ENCODE measurements at regions not wholly inside any gene's neighbourhood (a gene's known extent, or its start where the extent isn't known, plus 50 kb on each side); places are given as distances from the start of the nearest gene placed in this dataset.
A peak's percentile ranks its signal among the peaks of the same experiment; 100 is the strongest.

GRCh38 chr7:98679741-98680140 lies 62.7 kb downstream of the NPTX2 start:
- no peak for DNase-seq

DNA sequence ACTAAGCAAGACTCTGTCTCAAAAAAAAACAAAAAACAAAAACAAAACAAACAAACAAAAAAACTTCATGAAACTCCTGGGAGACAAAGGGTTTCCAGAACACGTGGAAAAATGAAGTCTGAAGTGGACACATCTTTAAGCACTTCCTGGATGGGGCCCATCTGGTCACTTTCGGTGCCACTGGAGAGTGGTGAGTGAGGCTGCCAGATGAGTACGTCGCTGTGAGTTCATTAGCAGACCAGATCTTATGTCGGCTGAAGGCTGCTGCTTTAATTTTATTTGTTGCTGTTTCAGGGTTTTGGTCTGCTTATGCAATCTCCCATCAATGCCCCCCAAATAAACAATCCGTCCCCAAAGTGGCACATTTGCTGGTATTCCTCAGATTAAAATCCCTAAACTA lies 64.4 kb downstream of the NPTX2 start:
- no peak for DNase-seq

DNA sequence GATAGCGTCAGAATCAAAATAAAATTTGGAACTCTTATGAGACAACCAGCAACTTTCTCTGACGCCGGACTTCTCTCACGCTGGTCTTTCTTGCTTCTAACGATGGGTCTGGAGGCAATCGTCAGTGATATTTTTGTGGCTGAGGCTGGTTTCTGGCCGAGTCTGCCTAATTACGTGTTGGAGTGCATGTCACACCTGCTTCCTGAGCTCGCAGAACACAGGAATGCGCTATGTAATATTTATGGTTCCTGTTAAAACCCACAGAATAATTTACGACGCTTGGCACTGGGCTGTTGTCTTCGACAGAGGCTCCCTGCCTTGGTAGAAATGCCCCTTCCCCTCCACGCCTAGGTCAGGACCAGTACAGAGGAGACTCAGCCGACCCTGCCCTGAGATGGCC lies 64.9 kb downstream of the NPTX2 start:
- DNase-seq, result no peak

- no peak for DNase-seq
These were observed 66.4 kb downstream of the NPTX2 start for GRCh38 chr7:98683514-98683913.

- no peak for DNase-seq
These were observed 68.5 kb downstream of the NPTX2 start for GRCh38 chr7:98685541-98685940.

DNA sequence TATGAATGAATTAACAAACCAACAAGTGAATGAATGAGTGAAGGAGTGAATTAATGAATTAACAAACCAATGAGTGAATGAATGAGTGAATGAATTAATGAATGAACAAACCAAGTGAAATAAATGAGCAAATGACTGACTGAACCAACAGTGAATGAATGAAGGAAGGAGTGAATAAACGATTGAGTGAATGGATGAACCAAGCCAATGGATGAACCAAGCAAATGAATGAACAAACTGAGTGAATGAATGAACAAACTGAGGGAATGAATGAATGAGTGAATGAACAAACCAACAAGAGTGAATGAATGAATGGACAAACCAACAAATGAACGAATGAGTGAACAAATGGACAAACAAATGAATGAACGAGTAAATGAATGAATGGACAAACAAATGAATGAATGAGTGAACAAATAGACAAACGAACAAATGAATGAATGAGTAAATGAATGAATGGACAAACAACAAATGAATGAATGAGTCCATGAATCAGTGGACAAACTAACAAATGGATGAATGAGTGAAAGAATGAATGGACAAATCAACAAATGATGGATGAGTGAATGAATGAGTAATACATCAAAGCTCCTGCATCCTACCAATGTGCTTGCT lies 69.5 kb downstream of the NPTX2 start:
- DNase-seq, result no peak

GRCh38 chr7:98687111-98687751 lies 70.1 kb downstream of the NPTX2 start:
- peak; percentile 31 for DNase-seq

- no peak for DNase-seq
These were observed 74.5 kb downstream of the NPTX2 start for GRCh38 chr7:98691619-98692018.

- DNase-seq, result no peak
These were observed 80.0 kb downstream of the NPTX2 start for GRCh38 chr7:98697083-98697482.

- DNase-seq, result no peak
These were observed 80.6 kb downstream of the NPTX2 start for GRCh38 chr7:98697485-98698240.

DNA sequence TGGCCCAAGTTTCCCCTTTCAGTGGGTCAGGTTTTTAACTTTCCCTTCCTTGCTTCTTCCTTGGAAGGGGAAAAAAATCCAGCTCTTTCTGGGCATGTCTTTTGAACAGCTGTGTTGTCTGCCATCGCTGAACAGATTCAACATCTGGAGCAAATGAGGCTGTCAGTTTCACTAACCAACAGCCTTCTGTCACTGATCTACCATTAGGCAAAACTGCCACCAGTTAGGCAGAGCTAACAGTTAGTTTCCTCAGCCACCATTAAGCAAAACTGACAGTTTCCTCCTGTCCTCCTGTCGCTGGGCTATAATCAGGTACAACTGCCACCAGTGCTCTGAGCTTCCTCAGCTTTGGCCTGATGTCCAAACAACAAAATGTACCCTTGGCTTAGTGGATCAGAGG lies 81.9 kb downstream of the NPTX2 start:
- DNase-seq, result no peak

GRCh38 chr7:98700533-98700932 lies 83.4 kb downstream of the NPTX2 start:
- DNase-seq, result no peak

GRCh38 chr7:98701372-98701771 lies 84.3 kb downstream of the NPTX2 start:
- DNase-seq, result no peak

DNA sequence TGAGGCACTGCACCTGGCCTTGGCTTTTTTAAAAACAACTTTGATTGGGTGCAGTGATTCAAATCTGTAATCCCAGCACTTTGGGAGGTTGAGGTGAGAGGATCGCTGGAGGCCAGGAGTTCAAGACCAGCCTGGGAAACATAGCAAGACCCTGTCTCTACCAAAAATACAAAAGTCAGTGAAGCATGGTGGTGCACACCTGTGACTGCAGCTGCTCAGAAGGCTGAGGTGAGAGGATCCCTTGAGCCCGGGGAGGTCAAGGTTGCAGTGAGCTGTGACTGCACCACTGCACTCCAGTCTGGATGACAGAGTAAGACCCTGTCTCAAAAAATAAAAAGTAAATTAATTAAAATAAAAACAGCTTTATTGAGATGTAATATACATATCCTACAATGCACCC lies 84.9 kb downstream of the NPTX2 start:
- no peak for DNase-seq

- no peak for DNase-seq
These were observed 86.8 kb downstream of the NPTX2 start for GRCh38 chr7:98703916-98704315.

DNA sequence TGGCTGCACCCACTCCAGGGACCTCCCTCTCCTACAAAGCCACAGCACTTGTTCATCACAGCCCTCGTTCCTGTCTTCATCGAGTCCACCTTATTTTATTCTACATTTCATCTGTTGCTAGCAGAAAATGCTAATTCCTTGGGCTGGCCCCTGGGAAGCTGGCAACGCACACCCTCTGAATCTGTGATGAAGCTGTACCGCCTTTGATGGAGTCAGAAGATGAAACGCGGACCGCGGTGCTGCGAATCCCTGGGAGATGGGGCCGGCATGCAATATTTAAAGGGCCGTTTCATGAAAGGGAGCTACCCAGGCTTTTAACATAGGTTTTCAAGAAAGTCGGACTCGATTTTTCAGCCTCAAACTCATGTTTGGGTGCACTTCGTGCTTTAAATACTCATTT lies 88.5 kb downstream of the NPTX2 start:
- DNase-seq, result no peak

DNA sequence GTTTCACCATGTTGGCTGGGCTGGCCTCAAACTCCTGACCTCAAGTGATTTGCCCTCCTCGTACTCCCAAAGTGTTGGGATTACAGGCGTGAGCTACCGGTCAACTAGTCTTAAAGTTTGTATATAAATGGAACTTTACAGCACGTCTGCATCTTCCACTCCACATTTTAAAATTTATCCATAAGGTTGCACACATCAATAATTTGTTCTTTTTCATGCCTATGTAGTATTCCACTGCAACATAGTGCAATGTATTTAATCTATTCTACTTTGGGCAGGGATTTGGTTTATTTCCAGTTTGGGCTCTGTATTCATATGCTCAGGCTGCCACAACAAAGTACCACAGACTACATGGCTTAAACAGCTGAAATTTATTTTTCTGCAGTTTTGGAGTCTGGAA lies 90.0 kb downstream of the NPTX2 start:
- DNase-seq, result no peak

DNA sequence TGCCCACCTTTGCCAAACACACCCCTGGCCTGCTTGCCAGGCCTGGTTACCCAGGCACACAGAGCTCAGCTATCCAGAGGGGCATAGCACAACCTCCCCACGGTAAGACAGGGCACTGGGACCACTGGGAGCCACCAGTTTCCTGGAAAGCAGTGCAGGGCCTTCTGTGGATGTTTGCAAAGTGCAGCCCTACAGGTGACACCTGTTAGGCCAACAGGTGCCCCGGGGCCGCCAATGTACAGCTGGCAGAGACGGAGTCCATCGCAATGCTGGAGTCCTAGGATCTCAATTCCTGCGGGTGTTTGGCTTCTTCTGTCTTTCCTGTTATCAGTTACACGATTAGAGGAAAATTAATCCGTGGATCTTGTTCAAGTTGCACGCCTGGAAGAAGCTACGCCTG lies 94.9 kb downstream of the NPTX2 start:
- DNase-seq, result no peak

DNA sequence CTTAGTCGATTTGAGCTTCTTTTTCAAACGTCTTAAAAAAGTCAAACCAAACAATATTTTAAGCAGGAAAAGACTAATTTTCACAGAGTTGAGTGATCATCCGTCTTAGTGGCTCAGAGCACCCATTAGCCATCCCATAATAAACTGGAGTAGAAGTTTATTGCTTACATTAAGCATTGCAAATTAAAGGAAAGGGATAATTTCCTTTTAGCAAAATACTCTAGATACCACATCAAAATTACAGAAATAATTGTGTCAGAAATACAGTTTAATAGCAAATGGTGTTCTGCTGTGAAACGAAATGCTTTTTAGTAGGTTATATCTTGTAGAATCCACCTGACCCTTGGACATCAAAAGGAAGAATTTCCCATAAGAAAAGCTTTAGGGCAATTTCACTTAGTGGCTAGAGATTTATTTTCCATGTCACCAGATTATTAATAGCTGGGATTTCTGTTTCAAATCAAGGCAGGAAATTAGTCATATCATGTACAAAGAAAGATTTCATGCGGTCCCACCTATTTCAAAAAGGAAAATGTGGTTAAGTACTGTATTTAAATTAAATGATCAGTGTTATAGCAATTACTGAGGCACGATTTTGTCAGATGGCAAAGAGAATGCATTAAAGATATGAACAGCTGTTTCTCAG lies 96.2 kb downstream of the NPTX2 start:
- DNase-seq, result no peak

DNA sequence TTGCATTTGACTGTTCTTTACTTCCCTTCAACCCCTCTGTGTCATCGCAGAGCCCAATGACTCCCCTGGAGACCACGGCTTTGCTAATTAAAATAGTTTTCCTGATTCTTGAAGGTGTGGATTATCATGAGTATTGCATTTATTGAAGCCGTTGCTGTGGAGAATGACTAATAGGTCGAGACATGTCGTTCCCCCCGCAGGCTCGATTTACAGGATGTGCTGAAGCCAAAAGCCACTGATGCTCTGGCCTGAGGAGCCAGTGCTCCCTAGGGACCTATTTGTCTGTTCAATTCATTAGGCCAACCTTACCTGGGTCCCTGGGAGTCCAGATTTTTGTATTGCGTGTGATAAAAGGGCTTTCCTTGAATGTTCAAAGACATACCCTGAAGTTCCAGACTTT lies 102.3 kb downstream of the NPTX2 start:
- no peak for DNase-seq

DNA sequence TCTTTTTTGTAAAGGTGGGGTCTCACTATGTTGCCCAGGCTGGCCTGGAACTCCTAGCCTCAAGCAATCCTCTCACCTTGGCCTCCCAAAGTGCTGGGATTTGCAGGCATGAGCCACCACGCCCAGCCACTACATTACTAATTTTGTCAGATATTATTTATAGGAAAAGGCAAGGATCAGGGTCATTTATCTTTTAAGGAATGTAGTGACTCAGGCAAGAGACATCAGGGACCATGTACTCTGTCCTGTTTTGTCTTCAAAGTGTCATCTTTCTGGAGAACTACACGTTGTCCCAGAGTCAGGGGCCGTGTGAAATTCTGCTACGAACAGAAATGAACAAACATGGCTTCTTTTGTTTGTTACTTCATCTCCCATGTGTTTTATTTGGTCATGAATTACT lies 105.3 kb downstream of the NPTX2 start:
- DNase-seq, result no peak

- no peak for DNase-seq
These were observed 107.5 kb downstream of the NPTX2 start for GRCh38 chr7:98724591-98724990.

DNA sequence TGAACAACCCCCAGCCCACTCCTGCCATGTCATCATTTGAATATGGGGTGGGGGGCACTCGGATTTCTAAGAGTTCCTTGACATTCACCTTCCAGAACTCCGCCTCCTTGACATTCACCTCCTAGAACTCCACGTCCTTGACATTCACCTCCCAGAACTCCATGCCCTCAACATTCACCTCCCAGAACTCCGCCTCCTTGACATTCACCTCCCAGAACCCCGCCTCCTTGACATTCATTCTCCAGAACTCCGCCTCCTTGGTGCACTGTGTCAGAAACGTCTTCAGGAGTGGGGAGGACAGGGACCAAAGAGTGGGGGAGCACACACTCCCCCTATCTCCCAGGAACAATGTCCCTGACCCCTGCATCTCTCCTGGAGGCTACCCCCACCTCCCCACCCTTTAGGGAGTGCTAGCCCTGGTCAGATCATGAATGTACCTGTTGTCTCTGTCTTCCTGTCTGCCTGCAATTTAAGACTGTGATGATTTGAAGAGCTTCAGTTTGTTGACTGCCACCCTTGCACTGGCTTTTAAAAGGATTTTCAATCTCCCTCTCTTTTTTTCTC lies 110.1 kb downstream of the NPTX2 start:
- no peak for DNase-seq

DNA sequence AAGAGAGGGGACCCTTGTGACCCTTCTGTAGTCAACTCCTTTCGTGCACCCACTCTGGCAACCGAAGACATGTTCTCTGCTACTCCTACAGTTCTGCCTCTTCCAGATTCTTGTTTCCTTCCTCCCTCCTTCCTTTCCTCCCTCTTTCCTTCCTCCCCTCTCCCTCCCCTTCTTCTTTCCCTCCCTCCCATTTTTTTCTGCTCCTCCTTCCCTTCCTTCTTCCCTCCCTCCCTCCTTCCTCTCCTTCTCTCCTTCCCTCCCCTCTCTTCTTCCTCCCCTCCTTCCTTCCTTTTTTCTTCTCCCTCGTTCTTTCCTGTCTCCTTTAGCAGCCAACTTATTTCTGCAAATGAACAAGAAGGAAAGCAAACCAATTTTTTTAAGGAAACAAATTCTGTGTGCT lies 111.5 kb downstream of the NPTX2 start:
- no peak for DNase-seq

Measured in NCI-H345 (cell line).